Left forelimb (tissue), 1 donor: ENCODE measurements at regions not wholly inside any gene's neighbourhood (a gene's known extent, or its start where the extent isn't known, plus 50 kb on each side); places are given as distances from the start of the nearest gene placed in this dataset.

Experiments
- DNase-seq: peaks from one replicate; pipeline ENCODE4 v3.0.0-alpha.2; 2018; ENCODE audit warnings: low spot score

DNA sequence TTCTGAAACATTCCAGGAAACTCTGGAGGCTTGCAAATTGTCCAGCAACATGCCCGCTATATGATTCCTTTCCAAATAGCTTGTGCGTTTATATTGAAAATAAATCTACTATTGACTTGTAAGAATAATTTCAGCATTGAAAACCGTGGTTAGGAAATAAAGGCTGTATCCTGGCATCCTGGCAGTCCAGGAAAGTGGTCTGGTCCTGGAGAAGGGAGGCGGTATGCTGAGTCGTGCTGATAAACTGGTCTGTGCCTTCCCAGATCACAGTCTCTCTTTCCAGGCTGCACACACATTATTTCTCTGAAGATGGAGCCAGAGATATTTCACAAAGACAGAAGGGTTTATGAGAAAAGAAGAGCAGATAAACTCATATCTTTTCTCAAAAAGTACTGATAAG lies 350.1 kb upstream of the COBL start:
- DNase-seq: no peak

DNA sequence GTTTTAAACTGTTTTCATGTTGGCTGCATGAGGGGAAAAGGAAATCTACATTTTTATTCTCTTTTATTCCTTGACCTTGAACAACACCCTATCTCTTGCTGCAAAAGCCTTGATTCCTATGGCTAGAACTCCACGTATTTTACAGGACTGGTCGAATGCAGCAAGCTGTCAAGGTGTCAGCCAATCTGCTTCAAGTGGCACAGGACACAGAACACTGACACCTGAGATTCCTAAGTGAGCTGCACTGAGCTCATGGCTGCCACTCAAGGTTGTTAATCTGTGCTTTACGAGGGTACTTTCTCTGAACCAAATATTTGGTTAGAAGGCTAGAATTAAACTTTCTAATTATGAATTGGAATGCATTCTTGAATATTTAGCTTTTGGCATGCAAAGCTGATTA lies 349.7 kb upstream of the COBL start:
- no peak for DNase-seq

DNA sequence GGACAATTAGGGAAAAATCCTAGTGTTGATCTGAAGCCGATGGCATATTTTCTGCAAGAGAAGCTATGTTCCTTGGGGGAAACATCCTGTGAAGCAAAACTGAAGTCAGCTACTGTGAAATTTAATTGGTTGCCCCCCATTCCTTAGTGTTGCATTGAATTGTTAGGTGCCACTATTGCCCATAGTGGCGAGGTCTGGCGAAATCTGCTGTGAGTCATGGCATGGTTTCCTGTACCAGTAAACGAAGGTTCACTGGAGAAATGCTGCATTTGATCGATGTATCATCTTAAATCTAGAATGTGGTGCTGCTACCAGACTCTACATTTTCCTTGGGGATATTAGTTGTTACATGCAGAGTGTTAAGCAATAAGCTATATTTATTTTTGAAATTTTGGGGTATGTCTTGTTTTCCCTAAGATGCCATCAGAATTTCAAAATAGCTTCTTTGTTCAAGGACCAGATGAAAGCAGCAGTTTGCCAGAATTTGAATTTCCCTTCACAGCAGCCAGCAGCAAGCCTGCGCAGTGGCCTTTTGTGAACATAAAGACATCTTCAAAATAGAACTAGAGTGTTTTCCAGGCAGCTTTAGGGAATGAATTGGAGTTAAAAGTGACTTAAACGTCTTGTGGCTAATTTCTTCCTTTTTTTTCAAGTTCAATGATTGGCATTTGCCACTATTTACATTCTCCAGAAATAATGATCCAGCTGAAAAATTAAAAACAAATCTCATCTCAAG lies 348.6 kb upstream of the COBL start:
- no peak for DNase-seq

DNA sequence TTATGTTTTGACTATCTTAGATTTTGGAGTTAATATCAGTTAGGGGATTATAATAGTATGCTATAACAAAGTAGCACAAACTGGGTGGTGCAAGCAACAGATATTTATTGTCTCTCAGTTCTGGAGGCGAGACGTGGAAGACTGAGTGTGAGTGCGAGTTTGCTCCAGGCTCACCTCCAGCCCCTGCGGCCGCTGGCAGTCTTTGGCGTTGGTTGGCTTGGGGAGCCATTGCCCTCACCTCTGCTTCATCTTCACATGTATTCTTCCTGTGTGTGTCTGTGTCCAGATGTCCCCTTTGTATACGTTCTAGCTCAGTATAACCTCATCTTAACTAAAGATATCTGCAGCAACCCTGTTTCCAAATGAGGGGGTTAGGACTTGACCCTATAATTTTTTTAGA lies 343.9 kb upstream of the COBL start:
- DNase-seq: no peak

DNA sequence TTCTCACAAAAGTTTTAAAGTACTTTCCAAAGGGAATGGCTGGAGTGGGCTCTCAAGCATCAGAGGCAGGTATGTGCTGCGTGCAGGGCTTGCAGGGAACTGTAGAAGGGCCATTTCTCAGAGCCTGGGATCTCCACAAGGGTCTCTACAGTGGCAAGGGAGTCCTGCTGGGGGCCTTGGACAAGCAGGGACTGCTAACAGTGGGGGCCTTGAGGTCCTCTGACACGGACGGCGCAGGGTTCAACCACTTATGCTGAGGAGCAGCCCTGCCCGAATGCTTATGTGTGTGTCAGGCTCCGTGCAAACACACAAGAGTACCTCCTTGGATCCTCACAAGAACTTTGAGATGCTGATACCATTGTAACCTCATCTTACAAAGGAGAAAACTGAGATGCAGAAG lies 342.1 kb upstream of the COBL start:
- DNase-seq: no peak

DNA sequence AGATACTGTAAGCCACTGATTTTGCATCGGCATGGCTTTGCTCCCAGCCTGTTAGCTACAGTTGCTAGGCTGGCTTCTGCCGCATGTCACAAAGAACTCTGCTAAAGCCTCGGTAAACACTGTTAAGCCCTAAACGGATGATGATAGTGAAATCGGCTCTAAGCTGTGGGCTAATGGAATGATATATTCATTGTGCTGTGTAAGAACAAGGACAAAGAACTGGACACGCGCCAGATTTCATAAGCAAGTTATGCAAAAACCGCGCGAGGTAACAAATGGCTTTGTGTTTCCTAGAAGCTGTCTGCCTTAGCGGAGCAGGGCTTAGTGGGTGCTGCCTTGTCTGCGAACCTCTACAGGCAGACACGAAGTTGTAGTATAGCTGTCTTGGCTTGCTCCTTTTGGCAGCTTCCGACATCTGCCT lies 331.3 kb upstream of the COBL start:
- no peak for DNase-seq

GRCh38 chr7:51647486-51647885 lies 330.9 kb upstream of the COBL start:
- no peak for DNase-seq

GRCh38 chr7:51645702-51646298 lies 329.2 kb upstream of the COBL start:
- no peak for DNase-seq

DNA sequence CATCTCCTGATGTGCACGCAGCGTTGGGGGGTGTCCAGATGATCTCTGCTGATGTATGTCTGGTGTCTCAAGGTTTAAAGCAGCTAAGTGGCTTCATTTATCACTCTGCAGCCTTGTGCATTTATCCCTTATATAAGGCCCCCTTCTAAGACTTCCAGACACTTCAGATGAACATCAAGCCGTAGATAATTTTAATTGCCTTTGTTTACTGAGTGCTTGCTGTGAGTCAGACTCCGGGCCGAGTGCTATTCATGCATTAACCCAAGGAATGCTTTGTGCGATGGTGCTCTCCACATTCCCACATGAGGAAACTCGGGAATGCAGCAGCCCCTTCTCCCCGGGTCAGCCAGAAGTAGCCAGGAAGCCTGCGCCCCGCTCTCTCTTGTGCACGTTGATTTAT lies 328.6 kb upstream of the COBL start:
- no peak for DNase-seq

GRCh38 chr7:51644216-51644615 lies 327.6 kb upstream of the COBL start:
- no peak for DNase-seq

- no peak for DNase-seq
Observed at GRCh38 chr7:51640841-51641240, 324.2 kb upstream of the COBL start.

GRCh38 chr7:51639661-51640334 lies 323.2 kb upstream of the COBL start:
- DNase-seq: no peak

DNA sequence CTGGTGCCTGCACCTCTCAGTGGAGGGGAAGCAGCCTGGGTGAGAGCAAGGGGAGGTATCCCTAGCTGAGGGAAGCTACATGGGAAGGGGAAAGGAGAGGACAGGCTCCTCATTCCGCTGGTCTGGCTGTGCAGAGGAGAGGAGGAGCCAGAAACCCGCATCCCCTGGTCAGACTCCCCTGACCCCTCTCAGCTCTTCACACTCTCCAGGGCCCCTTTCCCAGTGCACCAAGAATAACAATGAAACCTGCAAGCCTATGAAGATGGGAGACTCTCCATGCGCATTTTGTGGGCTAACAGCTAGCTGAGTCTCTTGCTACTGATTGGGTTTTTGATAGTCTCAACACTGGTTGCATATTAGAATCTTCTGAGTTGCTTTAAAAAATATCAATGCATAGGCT lies 319.9 kb upstream of the COBL start:
- DNase-seq: no peak

- DNase-seq: no peak
Observed at GRCh38 chr7:51635775-51636174, 319.2 kb upstream of the COBL start.

DNA sequence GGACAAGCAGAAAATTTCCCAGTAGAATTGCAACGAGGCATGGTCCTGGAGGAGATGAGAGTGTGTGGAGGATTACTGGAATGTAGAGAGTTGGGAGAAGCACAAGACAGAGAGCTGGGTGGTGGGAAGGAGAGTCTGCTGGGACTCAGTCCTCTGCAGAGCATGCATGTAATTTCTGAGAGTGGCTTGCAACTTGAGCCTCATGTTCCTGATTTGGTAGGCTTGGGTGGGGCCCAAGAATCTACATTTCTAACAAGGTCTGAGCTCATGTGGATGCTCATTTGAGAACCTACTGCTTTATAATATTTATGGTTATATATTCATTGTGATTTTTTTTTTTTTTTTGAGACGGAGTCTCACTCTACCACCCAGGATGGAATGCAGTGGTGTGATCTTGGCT lies 317.9 kb upstream of the COBL start:
- no peak for DNase-seq

GRCh38 chr7:51634025-51634424 lies 317.4 kb upstream of the COBL start:
- no peak for DNase-seq

GRCh38 chr7:51633596-51633995 lies 317.0 kb upstream of the COBL start:
- no peak for DNase-seq

DNA sequence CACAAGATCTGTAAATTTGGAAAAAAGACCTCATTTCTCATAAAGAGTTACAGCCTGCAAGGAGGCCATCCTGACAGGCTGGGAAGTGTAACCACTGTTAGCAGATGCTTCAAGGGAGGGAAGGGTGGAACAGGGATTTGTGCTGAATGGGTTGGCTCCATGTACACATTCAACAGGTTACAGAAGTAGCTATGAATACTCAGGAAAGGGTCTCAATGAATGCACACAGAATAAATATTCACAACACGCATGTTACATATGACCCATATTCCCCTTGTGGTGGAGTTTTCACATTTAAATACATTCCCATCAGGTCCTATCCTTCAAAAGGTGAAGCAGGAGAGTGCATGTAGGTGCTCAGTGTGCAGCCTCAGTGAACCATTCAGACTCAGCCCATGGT lies 316.4 kb upstream of the COBL start:
- no peak for DNase-seq

DNA sequence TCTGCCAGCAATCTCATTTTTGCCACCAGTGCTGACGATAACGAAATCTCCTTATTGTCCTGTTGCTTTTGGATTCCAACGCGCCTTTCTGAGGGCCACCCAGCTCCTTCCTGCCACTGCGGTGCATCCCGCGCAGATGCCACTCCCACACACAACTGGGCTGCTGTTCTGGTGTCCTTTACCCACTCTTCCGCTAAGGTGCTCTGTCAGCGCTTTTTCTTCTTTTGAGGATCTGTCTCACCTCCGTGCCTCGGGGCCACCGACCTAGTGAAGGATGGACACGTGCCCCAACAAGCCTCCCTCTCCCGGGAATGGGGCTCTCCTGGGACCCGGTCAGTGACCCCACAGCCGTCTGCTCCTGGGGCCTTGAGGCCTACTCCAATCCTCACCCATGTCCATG lies 314.3 kb upstream of the COBL start:
- no peak for DNase-seq

GRCh38 chr7:51629206-51629605 lies 312.6 kb upstream of the COBL start:
- DNase-seq: no peak

GRCh38 chr7:51621956-51622355 lies 305.3 kb upstream of the COBL start:
- DNase-seq: no peak

- DNase-seq: no peak
Observed at GRCh38 chr7:51620706-51621105, 304.1 kb upstream of the COBL start.

DNA sequence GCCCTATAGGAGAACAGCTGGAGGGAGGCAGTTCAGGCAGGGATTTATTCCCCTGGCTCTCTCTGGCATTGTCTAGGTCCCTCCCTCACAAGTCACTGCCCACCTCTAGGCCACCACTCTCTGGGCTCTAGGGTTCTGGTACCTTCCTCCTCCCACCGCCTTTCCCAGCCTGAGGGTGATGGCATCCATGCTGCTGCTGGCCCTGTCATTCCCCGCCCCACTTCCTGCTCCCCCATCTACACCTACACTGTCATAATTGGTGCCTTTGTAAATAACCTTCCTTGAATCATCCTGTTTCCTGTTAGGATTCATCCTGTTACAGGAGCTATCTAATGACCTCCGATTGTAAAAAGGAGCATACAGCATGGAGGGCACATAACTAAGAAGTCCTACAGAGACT lies 303.3 kb upstream of the COBL start:
- no peak for DNase-seq

GRCh38 chr7:51617686-51618085 lies 301.1 kb upstream of the COBL start:
- DNase-seq: no peak
